Astrocyte (in vitro differentiated cells and primary cell): ENCODE measurements at regions not wholly inside any gene's neighbourhood (a gene's known extent, or its start where the extent isn't known, plus 50 kb on each side); places are given as distances from the start of the nearest gene placed in this dataset.

Experiments
- DNase-seq: peaks from one replicate; pipeline ENCODE4 v3.0.0-alpha.2; 2010; ENCODE audit warnings: low read depth
- FAIRE-seq: peaks from 2 replicates; lab custom pipeline; 2011; peaks lifted over from hg19 to GRCh38; lab: Jason Lieb, UNC
- H2AFZ ChIP-seq: 2 replicates; pipeline ENCODE4 v1.6.0; 2012; ENCODE audit warnings: low read depth, low read length, inconsistent platforms
- H3K27ac ChIP-seq: 2 replicates; pipeline ENCODE4 v1.5.1; 2011; ENCODE audit warnings: low read depth, low read length, inconsistent platforms
- H3K27me3 ChIP-seq: 2 replicates; pipeline ENCODE4 v1.6.0; 2011; ENCODE audit warnings: low read length, inconsistent platforms; ENCODE audit not compliant: insufficient read depth
- H3K36me3 ChIP-seq: 2 replicates; pipeline ENCODE4 v1.5.1; 2011; ENCODE audit warnings: low read length, inconsistent platforms; ENCODE audit not compliant: insufficient read depth
- H3K4me1 ChIP-seq: 2 replicates; pipeline ENCODE4 v1.5.1; 2011; ENCODE audit warnings: low read length, inconsistent platforms; ENCODE audit not compliant: insufficient read depth
- H3K4me2 ChIP-seq: 2 replicates; pipeline ENCODE4 v1.6.0; 2012; ENCODE audit warnings: low read length, inconsistent platforms
- H3K4me3 ChIP-seq: 2 replicates; pipeline ENCODE4 v1.5.1; 2011; ENCODE audit warnings: low read depth, mild to moderate bottlenecking, low read length, inconsistent platforms; ENCODE audit not compliant: insufficient read depth
- H3K79me2 ChIP-seq: 2 replicates; pipeline ENCODE4 v1.6.0; 2012; ENCODE audit warnings: mild to moderate bottlenecking, low read length, inconsistent platforms; ENCODE audit not compliant: insufficient read depth
- H3K9ac ChIP-seq: 2 replicates; pipeline ENCODE4 v1.6.0; 2012; ENCODE audit warnings: mild to moderate bottlenecking, low read length, inconsistent platforms
- H3K9me3 ChIP-seq: 2 replicates; pipeline ENCODE4 v1.5.1; 2012; ENCODE audit warnings: low read depth, mild to moderate bottlenecking, low read length, inconsistent platforms; ENCODE audit not compliant: insufficient read depth
- H4K20me1 ChIP-seq: 2 replicates; pipeline ENCODE4 v1.6.0; 2012; ENCODE audit warnings: low read length, inconsistent platforms; ENCODE audit not compliant: insufficient read depth
- H3K27ac Mint-ChIP-seq: one replicate; pipeline ENCODE4 v1.8.0; 2021; ENCODE audit warnings: mild to moderate bottlenecking, mixed read lengths; ENCODE audit not compliant: unreplicated experiment
- H3K27me3 Mint-ChIP-seq: one replicate; pipeline ENCODE4 v1.8.0; 2021; ENCODE audit warnings: low read depth, mixed read lengths; ENCODE audit not compliant: unreplicated experiment
- H3K36me3 Mint-ChIP-seq: one replicate; pipeline ENCODE4 v1.8.0; 2021; ENCODE audit warnings: low read depth, mixed read lengths; ENCODE audit not compliant: unreplicated experiment
- H3K4me1 Mint-ChIP-seq: one replicate; pipeline ENCODE4 v1.8.0; 2021; ENCODE audit warnings: low read depth, mixed read lengths; ENCODE audit not compliant: unreplicated experiment
- H3K4me3 Mint-ChIP-seq: one replicate; pipeline ENCODE4 v1.8.0; 2021; ENCODE audit warnings: mild to moderate bottlenecking, moderate library complexity, mixed read lengths; ENCODE audit not compliant: unreplicated experiment
- H3K9me3 Mint-ChIP-seq: one replicate; pipeline ENCODE4 v1.8.0; 2021; ENCODE audit warnings: mild to moderate bottlenecking, mixed read lengths; ENCODE audit not compliant: unreplicated experiment
- EZH2 ChIP-seq: IDR thresholded peaks from 2 replicates; pipeline ENCODE4 v1.6.1; 2012; ENCODE audit warnings: mild to moderate bottlenecking, low read length, inconsistent platforms; ENCODE audit not compliant: insufficient read depth
- TF ChIP-seq, protein P1 (sequence below): IDR thresholded peaks from 2 replicates; pipeline ENCODE4 v1.5.1; 2011; ENCODE audit warnings: low read depth, mild to moderate bottlenecking, inconsistent platforms, low read length, moderate library complexity; ENCODE audit not compliant: insufficient read depth

DNA sequence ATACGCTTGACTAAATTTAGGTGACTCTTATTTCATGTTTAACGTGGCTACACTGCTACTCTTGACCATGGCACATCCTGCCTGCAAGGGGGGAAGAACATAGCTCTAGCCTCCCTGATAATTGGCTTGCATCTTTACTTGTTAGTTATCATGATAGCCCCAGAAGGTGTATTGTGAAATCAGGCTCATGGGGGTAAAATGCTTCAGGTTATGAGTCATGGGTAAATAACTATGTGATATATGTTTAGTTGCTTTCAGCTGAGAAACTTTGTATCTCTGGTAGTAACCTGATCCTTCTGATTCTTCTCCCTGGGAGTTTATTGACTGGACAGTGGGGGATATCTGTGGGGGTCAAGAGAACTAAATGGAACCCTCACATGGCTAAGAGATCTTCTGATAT, 660.8 kb upstream of the UBE2E2 start:
- H3K9ac ChIP-seq = no peak overlapping the region
- no peaks in the 10 kb centered on the region for H3K27me3 Mint-ChIP-seq
- H4K20me1 ChIP-seq = no peaks in the 10 kb centered on the region
- no peaks in the 10 kb centered on the region for H3K9me3 ChIP-seq
- no peak for FAIRE-seq
- peaks cover 6% of the 10 kb centered on the region for H3K4me1 Mint-ChIP-seq
- H3K79me2 ChIP-seq = no peaks in the 10 kb centered on the region
- TF ChIP-seq, protein P1, sequence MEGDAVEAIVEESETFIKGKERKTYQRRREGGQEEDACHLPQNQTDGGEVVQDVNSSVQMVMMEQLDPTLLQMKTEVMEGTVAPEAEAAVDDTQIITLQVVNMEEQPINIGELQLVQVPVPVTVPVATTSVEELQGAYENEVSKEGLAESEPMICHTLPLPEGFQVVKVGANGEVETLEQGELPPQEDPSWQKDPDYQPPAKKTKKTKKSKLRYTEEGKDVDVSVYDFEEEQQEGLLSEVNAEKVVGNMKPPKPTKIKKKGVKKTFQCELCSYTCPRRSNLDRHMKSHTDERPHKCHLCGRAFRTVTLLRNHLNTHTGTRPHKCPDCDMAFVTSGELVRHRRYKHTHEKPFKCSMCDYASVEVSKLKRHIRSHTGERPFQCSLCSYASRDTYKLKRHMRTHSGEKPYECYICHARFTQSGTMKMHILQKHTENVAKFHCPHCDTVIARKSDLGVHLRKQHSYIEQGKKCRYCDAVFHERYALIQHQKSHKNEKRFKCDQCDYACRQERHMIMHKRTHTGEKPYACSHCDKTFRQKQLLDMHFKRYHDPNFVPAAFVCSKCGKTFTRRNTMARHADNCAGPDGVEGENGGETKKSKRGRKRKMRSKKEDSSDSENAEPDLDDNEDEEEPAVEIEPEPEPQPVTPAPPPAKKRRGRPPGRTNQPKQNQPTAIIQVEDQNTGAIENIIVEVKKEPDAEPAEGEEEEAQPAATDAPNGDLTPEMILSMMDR = no peak
- no peak for TF ChIP-seq EZH2
- no peaks in the 10 kb centered on the region for H3K36me3 Mint-ChIP-seq
- H3K27ac ChIP-seq = no peak overlapping the region
- no peak overlapping the region for H2AFZ ChIP-seq
- DNase-seq = no peak
- no peak overlapping the region for H3K4me3 ChIP-seq
- H3K36me3 ChIP-seq = no peaks in the 10 kb centered on the region
- H3K9me3 Mint-ChIP-seq = no peaks in the 10 kb centered on the region
- H3K27me3 ChIP-seq = no peaks in the 10 kb centered on the region
- no peak overlapping the region for H3K4me3 Mint-ChIP-seq
- H3K27ac Mint-ChIP-seq = no peak overlapping the region
- H3K4me2 ChIP-seq = no peak overlapping the region
- no peaks in the 10 kb centered on the region for H3K4me1 ChIP-seq

DNA sequence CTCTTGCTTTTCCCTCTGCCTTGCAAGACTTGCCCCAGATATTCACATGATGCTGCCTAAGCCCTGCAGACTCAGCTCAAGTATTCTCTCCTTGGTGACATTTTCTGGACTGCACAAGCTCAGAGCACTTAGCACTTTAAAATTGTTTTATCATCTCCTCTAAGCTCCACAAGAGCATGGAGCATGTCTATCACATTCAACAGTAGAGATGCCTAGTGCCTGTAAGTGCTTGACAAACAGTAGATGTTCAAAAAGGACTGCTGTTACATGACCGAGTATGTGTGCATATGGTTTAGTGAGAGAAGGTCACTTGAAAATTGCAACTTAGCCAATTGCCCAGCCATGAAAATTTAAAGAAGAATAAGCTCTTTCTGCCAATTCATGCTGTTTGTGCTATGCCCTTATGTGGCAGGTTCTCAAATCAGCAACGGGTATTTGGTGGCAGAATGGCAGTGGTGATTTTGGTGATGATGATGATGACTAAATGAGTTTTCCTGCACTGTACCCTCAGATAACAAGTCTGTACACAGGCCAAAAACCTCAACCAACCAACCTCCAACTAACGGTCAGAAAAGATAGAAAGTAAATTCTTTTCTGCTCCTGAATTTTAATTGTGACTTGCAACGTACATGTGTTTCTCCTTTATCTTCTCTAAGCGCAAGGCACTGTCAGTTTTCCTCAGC, 647.2 kb upstream of the UBE2E2 start:
- H3K27me3 Mint-ChIP-seq = peaks cover 4% of the 10 kb centered on the region
- TF ChIP-seq, protein P1 = no peak
- no peak for TF ChIP-seq EZH2
- H3K9me3 ChIP-seq = no peaks in the 10 kb centered on the region
- H3K27ac ChIP-seq = no peak overlapping the region
- no peak overlapping the region for H3K27ac Mint-ChIP-seq
- no peaks in the 10 kb centered on the region for H3K79me2 ChIP-seq
- H2AFZ ChIP-seq = no peak overlapping the region
- H3K4me3 ChIP-seq = no peak overlapping the region
- no peaks in the 10 kb centered on the region for H3K27me3 ChIP-seq
- FAIRE-seq = no peak
- H4K20me1 ChIP-seq = no peaks in the 10 kb centered on the region
- H3K9ac ChIP-seq = no peak overlapping the region
- H3K36me3 Mint-ChIP-seq = no peaks in the 10 kb centered on the region
- no peaks in the 10 kb centered on the region for H3K36me3 ChIP-seq
- no peak overlapping the region for H3K4me2 ChIP-seq
- H3K4me1 Mint-ChIP-seq = no peaks in the 10 kb centered on the region
- DNase-seq = no peak
- H3K4me3 Mint-ChIP-seq = no peak overlapping the region
- peaks cover 2% of the 10 kb centered on the region for H3K9me3 Mint-ChIP-seq
- H3K4me1 ChIP-seq = no peaks in the 10 kb centered on the region

DNA sequence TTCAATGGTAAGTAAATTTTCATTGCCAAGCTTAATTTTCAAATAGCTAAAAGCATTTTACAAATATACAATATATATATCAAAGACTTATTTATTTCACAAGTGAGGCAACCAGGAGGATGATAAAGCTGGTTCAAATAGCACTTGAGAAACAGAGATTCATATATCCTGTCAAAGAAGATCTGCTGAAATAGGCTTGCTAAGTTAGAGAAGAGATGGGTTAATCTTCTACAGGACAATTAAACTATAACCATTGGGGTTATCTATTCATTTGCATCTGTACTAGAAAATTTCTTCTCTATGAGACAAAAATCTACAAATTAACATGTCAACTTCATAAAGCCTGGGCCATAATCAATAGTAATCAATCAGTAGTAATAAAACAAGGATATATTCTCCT, 637.7 kb upstream of the UBE2E2 start:
- Mint-ChIP-seq H3K27ac (no peak overlapping the region), H3K4me3 (no peak overlapping the region)

More for the DNA sequence above, 637.7 kb upstream of the UBE2E2 start:
- FAIRE-seq = no peak
- TF ChIP-seq, protein P1 = no peak
- TF ChIP-seq EZH2 = no peak
- Histone ChIP-seq H3K27ac (no peak overlapping the region), H4K20me1 (no peaks in the 10 kb centered on the region), H2AFZ (no peak overlapping the region), H3K4me3 (no peak overlapping the region), H3K9ac (no peak overlapping the region), H3K36me3 (no peaks in the 10 kb centered on the region), H3K4me2 (no peak overlapping the region), H3K79me2 (no peaks in the 10 kb centered on the region), H3K9me3 (no peaks in the 10 kb centered on the region), H3K4me1 (no peaks in the 10 kb centered on the region), H3K27me3 (no peaks in the 10 kb centered on the region)
- no peaks in the 10 kb centered on the region for H3K9me3 Mint-ChIP-seq
- H3K27me3 Mint-ChIP-seq = no peaks in the 10 kb centered on the region
- no peak for DNase-seq
- no peaks in the 10 kb centered on the region for H3K36me3 Mint-ChIP-seq
- H3K4me1 Mint-ChIP-seq = peaks cover 4% of the 10 kb centered on the region
